Coronary artery (tissue), 2 donors: ENCODE measurements at regions not wholly inside any gene's neighbourhood (a gene's known extent, or its start where the extent isn't known, plus 50 kb on each side); places are given as distances from the start of the nearest gene placed in this dataset.

Experiments
- DNase-seq: peaks from one replicate; pipeline ENCODE4 v3.0.0-alpha.2; 2017; ENCODE audit warnings: low spot score
- H3K27ac ChIP-seq, 2 donors: fragments of 200-600 bp; sonication (generic); one replicate each; pipeline ENCODE4 v1.5.1; 2016 to 2019
- H3K4me3 ChIP-seq: fragments of 200-600 bp; sonication (generic); 2 replicates; pipeline ENCODE4 v1.5.1; 2016; ENCODE audit warnings: mild to moderate bottlenecking, moderate library complexity
- CTCF ChIP-seq: fragments of 200-600 bp; sonication (generic); IDR thresholded peaks from one replicate; pipeline ENCODE4 v1.5.1; 2019; ENCODE audit warnings: antibody characterized with exemption

GRCh38 chr7:35465791-35466336 lies 212.0 kb upstream of the TBX20 start:
- no peak for DNase-seq
- TF ChIP-seq CTCF, result no peak
- no peak overlapping the region for H3K4me3 ChIP-seq
- H3K27ac ChIP-seq, result no peak overlapping the region

- TF ChIP-seq CTCF, result no peak
- no peak overlapping the region for H3K27ac ChIP-seq
- DNase-seq, result no peak
- no peak overlapping the region for H3K4me3 ChIP-seq
Measured at GRCh38 chr7:35463751-35464150, 209.9 kb upstream of the TBX20 start.

GRCh38 chr7:35463176-35463700 lies 209.3 kb upstream of the TBX20 start:
- no peak for TF ChIP-seq CTCF
- DNase-seq, result no peak
- H3K4me3 ChIP-seq, result no peak overlapping the region
- H3K27ac ChIP-seq, result no peak overlapping the region

GRCh38 chr7:35454575-35455385 lies 200.9 kb upstream of the TBX20 start:
- no peak overlapping the region for H3K27ac ChIP-seq
- no peak for TF ChIP-seq CTCF
- no peak overlapping the region for H3K4me3 ChIP-seq
- no peak for DNase-seq

GRCh38 chr7:35450456-35451214 lies 196.7 kb upstream of the TBX20 start:
- Histone ChIP-seq H3K4me3 (no peak overlapping the region), H3K27ac (no peak overlapping the region)
- DNase-seq, result no peak
- TF ChIP-seq CTCF, result no peak

- TF ChIP-seq CTCF, result no peak
- no peak for DNase-seq
- Histone ChIP-seq H3K4me3 (no peak overlapping the region), H3K27ac (no peak overlapping the region)
Measured at GRCh38 chr7:35448486-35448885, 194.6 kb upstream of the TBX20 start.
